Activated T-cell treated with anti-CD3 and anti-CD28 coated beads for 24 hours (primary cell): ENCODE measurements at regions not wholly inside any gene's neighbourhood (a gene's known extent, or its start where the extent isn't known, plus 50 kb on each side); places are given as distances from the start of the nearest gene placed in this dataset.

Source experiments
- DNase-seq: peaks from one replicate; pipeline ENCODE4 v3.0.0-alpha.2; 2020; ENCODE audit warnings: low read depth

GRCh38 chr6:47116086-47116485, 74.0 kb upstream of the ADGRF1 start:
- no peak for DNase-seq

- DNase-seq, result no peak
Measured at GRCh38 chr6:47114460-47114859, 72.3 kb upstream of the ADGRF1 start.

GRCh38 chr6:47112317-47112716, 70.2 kb upstream of the ADGRF1 start:
- DNase-seq, result no peak

- DNase-seq, result no peak
Measured at GRCh38 chr6:47111685-47112084, 69.6 kb upstream of the ADGRF1 start.

GRCh38 chr6:47109281-47109680, 67.1 kb upstream of the ADGRF1 start:
- no peak for DNase-seq

GRCh38 chr6:47106721-47107197, 64.6 kb upstream of the ADGRF1 start:
- no peak for DNase-seq

- DNase-seq, result no peak
Measured at GRCh38 chr6:47106216-47106615, 64.1 kb upstream of the ADGRF1 start.

GRCh38 chr6:47105469-47106178, 63.5 kb upstream of the ADGRF1 start:
- no peak for DNase-seq

GRCh38 chr6:47103931-47104330, 61.8 kb upstream of the ADGRF1 start:
- no peak for DNase-seq

GRCh38 chr6:47102331-47102730, 60.2 kb upstream of the ADGRF1 start:
- no peak for DNase-seq

- no peak for DNase-seq
Measured at GRCh38 chr6:47098570-47098993, 56.5 kb upstream of the ADGRF1 start.

GRCh38 chr6:47097092-47097945, 55.2 kb upstream of the ADGRF1 start:
- peak; percentile 10 for DNase-seq

- DNase-seq, result no peak
Measured at GRCh38 chr6:47096211-47096895, 54.2 kb upstream of the ADGRF1 start.

GRCh38 chr6:47094241-47094925, 52.3 kb upstream of the ADGRF1 start:
- no peak for DNase-seq

- no peak for DNase-seq
Measured at GRCh38 chr6:47093169-47093568, 51.0 kb upstream of the ADGRF1 start.

GRCh38 chr6:47091886-47092668, 49.9 kb upstream of the ADGRF1 start:
- DNase-seq, result no peak
